GM18519 (cell line): ENCODE measurements at regions not wholly inside any gene's neighbourhood (a gene's known extent, or its start where the extent isn't known, plus 50 kb on each side); places are given as distances from the start of the nearest gene placed in this dataset.

Experiments
- ATAC-seq: cut with Tn5 transposase; IDR thresholded peaks from one replicate; pipeline ENCODE4 v1.9.1; 2021; ENCODE audit warnings: mild to moderate bottlenecking, moderate library complexity; ENCODE audit not compliant: unreplicated experiment, low FRiP score

DNA sequence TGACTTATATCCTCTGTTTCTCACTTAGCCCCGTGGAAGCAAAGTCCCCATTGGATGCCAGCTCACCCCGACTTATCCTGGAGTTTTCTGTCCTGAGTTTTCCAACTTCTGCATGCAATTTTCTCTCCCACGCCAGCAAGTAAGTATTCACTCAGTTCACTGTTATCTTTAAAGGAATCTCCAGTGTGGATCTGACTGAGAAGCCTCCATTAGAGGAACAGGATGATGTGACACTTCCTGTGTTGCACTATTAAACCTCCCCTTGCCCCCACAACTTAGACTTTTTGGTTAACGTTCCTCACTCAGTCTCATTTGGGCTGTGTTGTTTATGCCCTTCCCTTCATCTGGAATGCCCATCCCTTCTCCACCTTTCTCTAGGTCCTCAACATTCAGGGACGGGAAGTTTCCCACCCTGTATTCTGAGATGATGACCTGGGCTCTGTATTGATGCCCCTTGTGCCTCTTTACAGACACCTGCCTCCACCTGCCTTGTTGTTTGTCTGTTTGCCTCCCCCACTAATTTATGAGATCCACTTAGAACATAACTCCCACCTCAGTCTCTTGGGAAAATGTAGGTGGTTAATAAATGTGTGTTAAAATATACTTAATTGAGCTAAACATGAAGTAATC, 536.1 kb upstream of the RAB6C start:
- no peak for ATAC-seq

DNA sequence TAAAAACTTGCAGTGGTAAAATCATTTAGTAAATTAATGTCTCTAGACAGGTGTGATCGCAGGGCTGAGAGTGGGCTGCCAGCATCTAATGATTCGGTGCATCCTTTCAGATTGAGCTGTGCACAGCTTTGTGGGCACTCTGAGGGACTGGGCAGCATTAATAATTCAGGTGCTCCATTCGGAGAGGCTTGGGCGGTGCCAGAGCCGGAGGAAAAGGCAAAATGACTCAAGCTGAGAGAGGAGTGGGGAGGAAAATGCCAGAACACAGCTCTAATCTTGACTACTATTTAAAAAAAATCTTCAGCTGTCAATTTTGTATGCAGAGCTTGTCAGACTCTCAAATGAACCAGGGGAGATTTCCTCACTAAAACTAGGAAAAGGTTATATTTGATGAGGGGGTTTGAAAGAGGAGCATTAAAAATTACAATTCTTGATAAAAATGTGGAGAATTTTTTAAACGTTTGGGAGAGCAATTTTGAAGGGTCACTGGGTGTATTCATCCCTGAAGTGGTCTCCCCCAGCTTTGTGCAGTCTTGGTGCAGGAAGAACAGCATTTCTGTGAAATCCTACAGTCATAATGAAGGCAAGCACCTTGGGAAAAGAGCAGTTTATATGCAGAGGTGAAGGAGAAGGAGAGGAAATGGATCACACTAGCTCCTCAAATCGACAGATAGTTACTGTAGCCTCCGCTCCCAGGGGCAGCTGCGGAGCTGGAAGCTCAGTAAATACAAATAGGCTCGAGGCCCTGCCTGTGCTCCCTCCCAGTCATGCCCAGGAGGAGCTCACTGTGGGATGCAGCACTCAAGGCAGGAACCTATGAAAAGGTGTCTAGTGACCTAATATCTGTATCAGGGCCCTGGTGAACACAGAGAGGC, 535.4 kb upstream of the RAB6C start:
- ATAC-seq: no peak

DNA sequence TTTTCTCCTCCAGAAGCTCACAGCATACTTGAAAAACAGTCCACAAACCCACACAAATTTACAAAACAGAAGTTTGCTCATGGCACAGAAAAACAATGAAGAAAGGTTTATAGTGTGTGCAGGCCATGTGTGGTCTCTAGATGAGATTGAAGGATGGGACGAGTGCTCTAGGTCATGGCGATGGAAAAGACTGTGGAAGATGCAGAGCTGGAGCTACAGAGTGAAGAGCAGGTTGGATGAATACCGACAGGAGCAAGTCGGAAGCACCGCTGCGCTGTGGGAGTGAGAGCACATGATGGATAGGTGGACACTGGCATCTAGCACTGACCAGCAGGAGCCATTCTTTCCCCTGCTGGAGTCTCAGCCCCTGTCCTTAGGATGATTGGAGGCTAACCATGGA, 534.7 kb upstream of the RAB6C start:
- ATAC-seq: no peak

DNA sequence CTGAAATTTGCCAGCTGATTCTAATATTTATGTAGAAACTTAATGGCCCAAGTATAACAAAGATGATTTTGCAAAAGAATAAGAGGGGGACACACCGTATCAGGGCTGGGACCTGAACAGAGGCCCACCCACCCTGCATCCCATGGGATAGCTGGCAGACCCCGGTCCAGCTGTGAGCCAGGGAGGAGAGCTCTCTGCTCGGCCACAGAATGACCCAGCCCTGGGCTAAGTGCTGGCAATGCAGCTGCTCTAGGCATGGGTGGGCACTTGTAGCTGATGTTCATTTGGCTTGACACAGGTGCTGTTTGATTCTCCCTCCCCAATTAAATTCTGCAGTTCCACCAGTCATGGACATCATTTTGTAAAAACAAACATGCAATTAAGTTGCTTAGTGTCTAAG, 522.8 kb upstream of the RAB6C start:
- ATAC-seq: no peak

DNA sequence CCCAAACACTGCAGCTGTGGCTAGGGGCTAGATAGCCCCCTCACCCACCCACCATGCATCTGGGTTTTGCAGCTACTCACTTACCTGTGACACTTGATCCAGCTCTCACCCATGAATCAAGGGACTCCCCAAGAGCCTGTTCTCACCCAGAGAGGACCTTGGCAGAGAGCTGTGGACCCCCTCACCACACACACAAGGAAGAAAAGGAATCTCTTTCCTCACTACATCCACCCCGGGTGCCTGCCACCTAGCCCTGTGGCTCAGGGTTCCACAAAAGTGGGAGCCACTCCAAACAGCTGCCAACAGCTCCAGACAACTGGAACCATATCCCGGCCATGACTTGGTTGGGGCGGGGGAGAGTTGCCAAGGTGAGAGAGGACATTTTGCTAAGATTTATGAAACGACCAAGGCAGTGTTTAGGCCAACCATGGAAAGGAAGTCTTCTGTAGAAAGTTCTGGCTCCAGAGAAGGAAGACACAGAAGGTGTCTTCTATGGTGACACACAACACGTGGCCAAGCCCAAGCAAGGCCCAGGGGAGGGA, 522.1 kb upstream of the RAB6C start:
- ATAC-seq: no peak

- no peak for ATAC-seq
These were observed 521.5 kb upstream of the RAB6C start for GRCh38 chr2:129458006-129458405.

- no peak for ATAC-seq
These were observed 521.0 kb upstream of the RAB6C start for GRCh38 chr2:129458436-129458835.

DNA sequence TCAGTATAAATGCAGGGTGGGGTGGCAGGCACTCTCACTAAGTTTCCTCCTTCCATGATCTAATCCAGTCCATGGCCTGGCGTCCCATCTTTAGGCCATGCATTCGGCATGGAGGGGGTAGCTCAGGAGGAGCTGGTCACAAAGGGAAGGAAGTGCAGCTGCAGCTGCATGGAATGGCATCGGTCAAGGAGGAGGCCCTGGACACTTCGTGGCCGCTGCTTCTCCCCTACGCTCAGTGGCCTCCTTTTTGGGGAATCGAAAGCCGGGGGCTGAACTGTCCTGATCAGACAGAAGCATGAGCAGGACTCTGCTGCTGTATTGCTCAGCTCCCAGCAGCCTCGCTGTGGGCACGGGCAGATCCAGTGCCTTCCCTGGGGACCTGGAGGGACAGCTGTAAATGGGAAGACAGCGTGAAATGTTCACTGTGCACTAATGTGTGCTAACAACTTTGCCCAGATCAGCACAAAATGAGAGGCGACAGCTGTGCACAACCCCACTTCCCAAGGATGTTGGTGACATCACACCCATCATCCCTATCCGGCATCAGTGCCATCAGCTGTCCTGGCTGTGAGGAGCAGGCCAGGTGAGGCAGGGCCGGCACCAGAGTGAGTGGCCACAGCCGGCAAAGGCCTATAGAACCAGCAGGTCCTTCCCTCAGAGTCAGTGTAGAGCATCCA, 520.1 kb upstream of the RAB6C start:
- ATAC-seq: no peak

DNA sequence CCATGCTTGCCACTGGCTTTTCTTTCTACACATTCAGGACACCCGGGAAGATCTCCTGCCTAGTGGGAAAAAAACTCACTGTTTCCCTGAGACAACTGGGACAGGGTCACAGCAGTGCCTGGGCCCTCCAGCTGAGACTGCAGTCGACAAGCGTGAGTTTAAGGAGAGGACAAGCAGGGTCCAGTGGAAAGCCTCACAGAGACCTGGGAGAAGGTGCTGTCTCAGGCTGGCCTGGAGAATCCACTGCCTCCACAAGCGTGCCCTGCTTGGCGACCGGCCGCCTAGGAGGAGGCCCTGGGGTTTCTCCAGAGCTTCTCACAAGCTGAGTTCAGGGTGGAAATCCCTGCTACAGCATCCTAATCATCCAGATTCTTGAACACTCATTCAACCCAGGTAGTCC, 519.6 kb upstream of the RAB6C start:
- no peak for ATAC-seq

GRCh38 chr2:129460299-129461198, 518.9 kb upstream of the RAB6C start:
- ATAC-seq: no peak

DNA sequence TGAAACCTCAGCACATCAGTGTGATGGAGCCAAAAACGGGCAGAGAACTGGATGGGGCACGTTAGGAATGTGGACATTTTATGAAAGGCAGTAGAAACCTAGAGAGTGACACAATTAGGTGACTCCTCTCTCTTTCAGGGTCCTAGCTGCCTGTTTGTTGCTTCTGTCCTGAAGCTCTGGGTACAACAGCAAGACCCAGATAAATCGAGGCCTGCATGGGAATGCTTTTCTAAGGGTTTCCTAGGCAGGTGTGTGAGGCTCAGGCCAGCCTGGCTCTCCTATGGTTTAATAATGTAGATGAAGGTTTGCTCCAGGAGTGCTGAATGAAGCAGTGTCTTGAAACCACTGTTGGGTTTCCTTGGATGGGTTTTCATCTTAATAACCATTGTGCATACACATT, 517.1 kb upstream of the RAB6C start:
- ATAC-seq: no peak

- no peak for ATAC-seq
These were observed 516.5 kb upstream of the RAB6C start for GRCh38 chr2:129462967-129463366.

GRCh38 chr2:129464036-129464435, 515.4 kb upstream of the RAB6C start:
- no peak for ATAC-seq

DNA sequence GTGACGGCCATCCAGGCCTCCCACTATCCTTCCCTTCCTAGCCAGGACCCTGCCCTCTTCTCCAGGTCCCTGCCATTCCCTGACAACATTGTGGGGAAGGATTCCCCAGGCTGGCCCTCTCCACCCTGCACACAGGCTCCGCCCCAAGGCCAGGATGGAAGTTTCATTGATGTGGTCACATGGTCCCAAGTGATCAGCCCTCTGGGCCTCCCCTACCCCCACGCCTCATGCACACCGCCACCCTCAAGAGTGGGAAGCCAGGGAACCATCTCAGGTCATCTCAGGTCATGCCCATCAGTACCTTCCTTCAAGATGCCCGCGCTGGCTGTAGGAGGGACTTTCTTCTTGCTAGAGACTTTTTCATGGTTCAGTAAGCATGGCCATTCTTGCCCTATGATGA, 514.8 kb upstream of the RAB6C start:
- ATAC-seq: no peak

DNA sequence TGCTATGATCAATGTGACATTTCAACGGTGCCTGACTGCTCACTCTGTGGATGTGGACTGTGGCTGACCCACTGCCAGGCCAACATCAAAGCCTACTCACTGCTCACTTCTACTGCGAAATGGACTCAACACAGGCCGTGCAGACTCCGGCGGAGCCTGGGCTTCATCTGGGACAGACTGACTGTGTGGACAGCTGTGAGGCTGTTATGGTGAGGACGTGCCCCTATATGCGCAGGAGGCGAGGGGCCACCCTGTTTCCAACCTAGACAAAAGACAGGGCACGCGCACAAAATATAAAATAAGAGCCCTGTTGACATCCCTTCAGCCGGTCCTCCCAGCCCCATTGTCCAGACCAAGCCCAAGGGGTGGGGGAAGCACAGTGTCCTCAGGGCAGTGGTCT, 514.4 kb upstream of the RAB6C start:
- ATAC-seq: no peak

- no peak for ATAC-seq
These were observed 513.1 kb upstream of the RAB6C start for GRCh38 chr2:129466389-129466788.

DNA sequence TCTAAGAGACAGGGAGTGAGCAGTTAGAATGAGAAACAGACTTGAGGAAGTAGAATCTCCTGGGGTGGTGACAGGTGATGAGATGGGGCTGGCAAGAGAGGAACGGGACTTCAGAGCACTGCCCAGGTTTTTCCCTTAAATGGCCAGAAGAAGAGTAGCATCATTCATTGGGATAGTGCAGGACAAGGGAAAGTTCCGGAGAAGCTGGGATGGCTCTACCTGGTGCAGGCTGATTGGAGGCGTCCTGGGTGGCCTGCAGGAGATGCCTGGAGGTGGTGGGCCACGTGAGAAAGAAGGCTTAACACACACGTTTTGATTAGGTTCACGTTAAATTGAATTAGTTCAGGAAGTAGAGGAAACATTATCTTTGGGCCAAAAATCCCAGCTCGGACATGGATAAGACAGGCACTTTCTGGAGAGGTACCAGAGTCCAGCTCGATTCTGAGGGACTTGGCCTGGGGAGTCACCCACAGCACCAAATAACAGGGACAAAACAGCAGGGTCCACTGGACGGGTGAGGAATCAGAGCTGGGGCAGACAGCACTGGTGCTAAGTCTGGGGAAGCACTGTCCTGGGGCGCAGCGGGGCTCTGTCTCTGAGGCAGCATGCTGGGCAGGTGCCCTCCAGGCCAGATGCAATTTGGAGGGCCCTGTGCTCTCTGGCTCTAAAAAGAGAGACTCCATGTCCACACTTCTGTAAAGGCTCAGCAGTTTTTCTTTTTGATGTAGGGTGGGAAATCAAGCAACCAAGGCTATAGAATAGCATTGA, 512.3 kb upstream of the RAB6C start:
- no peak for ATAC-seq

- no peak for ATAC-seq
These were observed 511.5 kb upstream of the RAB6C start for GRCh38 chr2:129467941-129468340.

DNA sequence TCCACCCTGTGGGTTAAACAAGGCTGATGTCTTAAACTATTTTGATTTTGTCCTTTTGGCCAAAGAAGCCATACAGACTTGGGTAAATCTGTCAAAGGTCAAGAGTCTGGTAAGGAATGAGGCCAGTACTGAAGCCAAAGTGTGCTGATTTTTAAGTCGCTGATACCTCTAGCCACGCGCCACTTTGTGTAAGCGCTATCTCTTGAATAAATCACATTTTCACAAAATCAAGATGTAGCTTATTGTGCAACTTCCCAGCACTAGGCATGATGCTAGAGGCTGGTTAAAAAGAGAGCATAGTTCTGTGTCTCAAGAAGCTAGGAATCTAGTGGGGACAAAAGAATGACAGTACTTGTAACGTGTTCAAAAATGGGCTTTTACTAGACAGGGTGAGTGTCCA, 510.6 kb upstream of the RAB6C start:
- no peak for ATAC-seq

DNA sequence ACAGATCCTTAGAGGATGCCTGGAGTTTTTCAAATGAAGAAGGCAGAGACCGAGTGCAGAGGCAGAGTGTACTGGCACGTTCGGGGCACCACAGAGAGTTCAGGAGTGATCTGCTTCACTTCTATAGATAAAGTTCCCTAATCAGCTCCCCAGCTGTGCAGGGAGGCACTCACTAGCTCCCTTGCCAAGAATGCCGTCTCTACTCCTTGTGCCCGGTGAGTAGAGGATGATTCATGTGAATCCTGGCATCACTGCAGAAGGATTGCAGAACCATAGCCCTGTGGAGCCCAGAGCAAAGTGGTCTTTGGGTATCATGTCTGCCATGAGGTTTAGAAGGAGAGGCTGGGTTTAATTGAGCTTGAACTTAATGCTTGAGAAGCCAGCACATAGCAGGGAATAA, 510.1 kb upstream of the RAB6C start:
- no peak for ATAC-seq
